Neural cell (in vitro differentiated cells): ENCODE measurements at regions not wholly inside any gene's neighbourhood (a gene's known extent, or its start where the extent isn't known, plus 50 kb on each side); places are given as distances from the start of the nearest gene placed in this dataset.

Experiments
- H2AFZ ChIP-seq: fragments of 200-600, 300-800 bp; sonication (generic), shearing (Covaris generic); 2 replicates; pipeline ENCODE4 v1.6.0; 2014; ENCODE audit warnings: low read depth, mild to moderate bottlenecking, antibody characterized with exemption, low read length, moderate library complexity
- H3F3A ChIP-seq: fragments of 200-600 bp; shearing (Covaris generic); 2 replicates; pipeline ENCODE4 v1.6.1; 2016; ENCODE audit warnings: mild to moderate bottlenecking, moderate library complexity, mixed read lengths, antibody characterized with exemption, low read length; ENCODE audit not compliant: insufficient read depth, poor library complexity, severe bottlenecking
- H3K27ac ChIP-seq: fragments of 200-600, 300-800 bp; sonication (generic), shearing (Covaris generic); 2 replicates; pipeline ENCODE4 v1.5.1; 2014; ENCODE audit warnings: mild to moderate bottlenecking, low read length, moderate library complexity
- H3K27me3 ChIP-seq: fragments of 300-800, 200-600 bp; sonication (generic), shearing (Covaris generic); 2 replicates; pipeline ENCODE4 v1.6.0; 2014; ENCODE audit warnings: mild to moderate bottlenecking, low read depth, low read length, moderate library complexity; ENCODE audit not compliant: insufficient read depth
- H3K36me3 ChIP-seq: fragments of 300-800, 200-600 bp; sonication (generic), shearing (Covaris generic); 2 replicates; pipeline ENCODE4 v1.5.1; 2014; ENCODE audit warnings: mild to moderate bottlenecking, antibody characterized with exemption, low read length, moderate library complexity; ENCODE audit not compliant: insufficient read depth
- H3K4me2 ChIP-seq: fragments of 300-800, 200-600 bp; sonication (generic), shearing (Covaris generic); 2 replicates; pipeline ENCODE4 v1.6.0; 2014; ENCODE audit warnings: mild to moderate bottlenecking, low read length
- H3K4me3 ChIP-seq: fragments of 300-800, 200-600 bp; sonication (generic), shearing (Covaris generic); 2 replicates; pipeline ENCODE4 v1.5.1; 2014; ENCODE audit warnings: mild to moderate bottlenecking, low read length, moderate library complexity
- H3K79me2 ChIP-seq: fragments of 200-600 bp; shearing (Covaris generic); replicated peaks from 2 replicates; pipeline ENCODE4 v1.6.0; 2014; ENCODE audit warnings: mild to moderate bottlenecking, low read length, moderate library complexity; ENCODE audit not compliant: insufficient read depth
- H3K9ac ChIP-seq: fragments of 300-800, 200-600 bp; sonication (generic), shearing (Covaris generic); 2 replicates; pipeline ENCODE4 v1.6.1; 2016; ENCODE audit warnings: mild to moderate bottlenecking, low read length, mixed read lengths
- H3K9me2 ChIP-seq: fragments of 200-600 bp; shearing (Covaris generic); 2 replicates; pipeline ENCODE4 v1.6.1; 2016; ENCODE audit warnings: mild to moderate bottlenecking, low read length, mixed read lengths; ENCODE audit not compliant: insufficient read depth
- H3K9me3 ChIP-seq: fragments of 200-600, 300-800 bp; sonication (generic), shearing (Covaris generic); 2 replicates; pipeline ENCODE4 v1.6.1; 2016; ENCODE audit warnings: mild to moderate bottlenecking, mixed run types, low read length, moderate library complexity, mixed read lengths
- H4K20me1 ChIP-seq: fragments of 200-600 bp; shearing (Covaris generic); 2 replicates; pipeline ENCODE4 v1.6.1; 2016; ENCODE audit warnings: mild to moderate bottlenecking, mixed run types; ENCODE audit not compliant: insufficient read depth
- EP300 ChIP-seq: fragments of 450-650 bp; conservative IDR thresholded peaks from 2 replicates; pipeline ENCODE4 v1.6.1; 2014; ENCODE audit warnings: antibody characterized with exemption, mild to moderate bottlenecking, moderate library complexity; ENCODE audit not compliant: poor library complexity, severe bottlenecking
- EZH2 ChIP-seq: fragments of 200-600, 300-800 bp; shearing (Covaris generic), sonication (generic); IDR thresholded peaks from 2 replicates; pipeline ENCODE4 v1.6.1; 2014; ENCODE audit warnings: antibody characterized with exemption, low read length, borderline replicate concordance, mild to moderate bottlenecking; ENCODE audit not compliant: insufficient read depth, poor library complexity, severe bottlenecking
- MXI1 ChIP-seq: fragments of 450-650 bp; conservative IDR thresholded peaks from 2 replicates; pipeline ENCODE4 v1.6.1; 2014; ENCODE audit warnings: antibody characterized with exemption, mild to moderate bottlenecking; ENCODE audit not compliant: poor library complexity, severe bottlenecking
- POLR2AphosphoS5 ChIP-seq: IDR thresholded peaks from 2 replicates; pipeline ENCODE4 v1.6.1; 2012
- RAD21 ChIP-seq: fragments of 450-650 bp; conservative IDR thresholded peaks from 2 replicates; pipeline ENCODE4 v1.6.1; 2014; ENCODE audit warnings: antibody characterized with exemption, mild to moderate bottlenecking, moderate library complexity
- REST ChIP-seq: IDR thresholded peaks from 2 replicates; pipeline ENCODE4 v1.6.1; 2012; ENCODE audit warnings: borderline replicate concordance
- SMC3 ChIP-seq: fragments of 450-650 bp; conservative IDR thresholded peaks from 2 replicates; pipeline ENCODE4 v1.6.1; 2014; ENCODE audit warnings: antibody characterized with exemption, mild to moderate bottlenecking, moderate library complexity; ENCODE audit not compliant: poor library complexity
- TAF1 ChIP-seq: IDR thresholded peaks from 2 replicates; pipeline ENCODE4 v1.6.1; 2012; ENCODE audit warnings: low read depth
- TF ChIP-seq, protein P1 (sequence below): fragments of 450-650 bp; IDR thresholded peaks from 2 replicates; pipeline ENCODE4 v1.5.1; 2014; ENCODE audit warnings: antibody characterized with exemption, mild to moderate bottlenecking, moderate library complexity; ENCODE audit not compliant: poor library complexity, severe bottlenecking

DNA sequence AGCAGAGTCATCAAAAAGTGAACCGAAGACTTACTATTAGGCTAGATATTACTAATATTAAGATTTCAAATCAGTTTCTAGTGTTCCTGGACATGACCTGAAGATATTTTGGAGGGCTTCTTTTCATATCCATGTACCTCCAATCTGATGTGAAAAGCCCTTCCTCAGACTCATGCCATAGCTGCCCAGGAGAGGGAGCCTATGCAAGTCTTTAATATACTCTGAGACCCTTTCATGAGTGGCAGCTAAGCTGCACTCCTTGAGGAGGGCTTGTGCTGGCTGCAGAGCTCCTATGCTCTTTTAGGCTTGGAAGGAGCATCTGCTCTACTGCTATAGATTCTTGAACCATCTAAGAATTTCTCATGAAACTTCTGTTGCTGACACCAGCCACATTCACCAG lies 715.3 kb downstream of the OLFM4 start:
- no peak overlapping the region for H3K27ac ChIP-seq
- H3K36me3 ChIP-seq: no peaks in the 10 kb centered on the region
- H3K9me2 ChIP-seq: no peaks in the 10 kb centered on the region
- no peak for TF ChIP-seq SMC3
- no peak for TF ChIP-seq RAD21
- TF ChIP-seq, protein P1, sequence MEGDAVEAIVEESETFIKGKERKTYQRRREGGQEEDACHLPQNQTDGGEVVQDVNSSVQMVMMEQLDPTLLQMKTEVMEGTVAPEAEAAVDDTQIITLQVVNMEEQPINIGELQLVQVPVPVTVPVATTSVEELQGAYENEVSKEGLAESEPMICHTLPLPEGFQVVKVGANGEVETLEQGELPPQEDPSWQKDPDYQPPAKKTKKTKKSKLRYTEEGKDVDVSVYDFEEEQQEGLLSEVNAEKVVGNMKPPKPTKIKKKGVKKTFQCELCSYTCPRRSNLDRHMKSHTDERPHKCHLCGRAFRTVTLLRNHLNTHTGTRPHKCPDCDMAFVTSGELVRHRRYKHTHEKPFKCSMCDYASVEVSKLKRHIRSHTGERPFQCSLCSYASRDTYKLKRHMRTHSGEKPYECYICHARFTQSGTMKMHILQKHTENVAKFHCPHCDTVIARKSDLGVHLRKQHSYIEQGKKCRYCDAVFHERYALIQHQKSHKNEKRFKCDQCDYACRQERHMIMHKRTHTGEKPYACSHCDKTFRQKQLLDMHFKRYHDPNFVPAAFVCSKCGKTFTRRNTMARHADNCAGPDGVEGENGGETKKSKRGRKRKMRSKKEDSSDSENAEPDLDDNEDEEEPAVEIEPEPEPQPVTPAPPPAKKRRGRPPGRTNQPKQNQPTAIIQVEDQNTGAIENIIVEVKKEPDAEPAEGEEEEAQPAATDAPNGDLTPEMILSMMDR: no peak
- no peak for TF ChIP-seq MXI1
- TF ChIP-seq EZH2: no peak
- no peak for TF ChIP-seq REST
- no peak for TF ChIP-seq EP300
- TF ChIP-seq POLR2AphosphoS5: no peak
- no peak for TF ChIP-seq TAF1
- H3K27me3 ChIP-seq: no peaks in the 10 kb centered on the region
- H3K9me3 ChIP-seq: no peaks in the 10 kb centered on the region
- H3F3A ChIP-seq: no peaks in the 10 kb centered on the region
- H3K4me3 ChIP-seq: no peak overlapping the region
- H3K9ac ChIP-seq: no peak overlapping the region
- H3K79me2 ChIP-seq: no peaks in the 10 kb centered on the region
- H3K4me2 ChIP-seq: no peak overlapping the region
- H4K20me1 ChIP-seq: no peaks in the 10 kb centered on the region
- H2AFZ ChIP-seq: no peak overlapping the region

- no peak overlapping the region for H3K4me3 ChIP-seq
- TF ChIP-seq EZH2: no peak
- no peak for TF ChIP-seq POLR2AphosphoS5
- TF ChIP-seq EP300: no peak
- no peak for TF ChIP-seq MXI1
- no peak for TF ChIP-seq TAF1
- TF ChIP-seq RAD21: no peak
- TF ChIP-seq REST: no peak
- no peak for TF ChIP-seq SMC3
- TF ChIP-seq, protein P1: no peak
- H3K79me2 ChIP-seq: no peaks in the 10 kb centered on the region
Observed at GRCh38 chr13:53747825-53748224, 719.2 kb downstream of the OLFM4 start.

More at GRCh38 chr13:53747825-53748224, 719.2 kb downstream of the OLFM4 start:
- H3K9me2 ChIP-seq: no peaks in the 10 kb centered on the region
- H3K9ac ChIP-seq: no peak overlapping the region
- H3K27me3 ChIP-seq: no peaks in the 10 kb centered on the region
- H3K36me3 ChIP-seq: no peaks in the 10 kb centered on the region
- no peaks in the 10 kb centered on the region for H4K20me1 ChIP-seq
- no peak overlapping the region for H3K4me2 ChIP-seq
- no peak overlapping the region for H2AFZ ChIP-seq
- H3K27ac ChIP-seq: no peak overlapping the region
- H3F3A ChIP-seq: no peaks in the 10 kb centered on the region
- H3K9me3 ChIP-seq: no peaks in the 10 kb centered on the region
